GM18507 (cell line): ENCODE measurements at regions not wholly inside any gene's neighbourhood (a gene's known extent, or its start where the extent isn't known, plus 50 kb on each side); places are given as distances from the start of the nearest gene placed in this dataset.

Experiments
- DNase-seq: peaks from one replicate; pipeline ENCODE4 v3.0.0; 2011; ENCODE audit warnings: low read depth; ENCODE audit not compliant: insufficient read length; ENCODE audit errors: extremely low spot score
- FAIRE-seq: peaks from 2 replicates; lab custom pipeline; 2011; peaks lifted over from hg19 to GRCh38; lab: Jason Lieb, UNC

- no peak for FAIRE-seq
Observed at GRCh38 chr1:83619170-83619896, 379.6 kb downstream of the TTLL7 start.

GRCh38 chr1:83617883-83618282 lies 381.0 kb downstream of the TTLL7 start:
- DNase-seq: no peak
- no peak for FAIRE-seq

More at GRCh38 chr1:83619170-83619896, 379.6 kb downstream of the TTLL7 start:
- DNase-seq: no peak

- FAIRE-seq: no peak
Observed at GRCh38 chr1:83615370-83615769, 383.6 kb downstream of the TTLL7 start.

GRCh38 chr1:83606416-83606955 lies 392.4 kb downstream of the TTLL7 start:
- DNase-seq (no peak), FAIRE-seq (no peak)

More at GRCh38 chr1:83615370-83615769, 383.6 kb downstream of the TTLL7 start:
- no peak for DNase-seq

- FAIRE-seq: no peak
- no peak for DNase-seq
Observed at GRCh38 chr1:83596331-83596730, 402.6 kb downstream of the TTLL7 start.

GRCh38 chr1:83593073-83593472 lies 405.9 kb downstream of the TTLL7 start:
- DNase-seq (no peak), FAIRE-seq (no peak)

GRCh38 chr1:83588140-83588539 lies 410.8 kb downstream of the TTLL7 start:
- DNase-seq: no peak
- no peak for FAIRE-seq

GRCh38 chr1:83583351-83584014 lies 415.4 kb downstream of the TTLL7 start:
- DNase-seq (no peak), FAIRE-seq (no peak)

GRCh38 chr1:83581747-83582146 lies 417.2 kb downstream of the TTLL7 start:
- no peak for FAIRE-seq
- DNase-seq: no peak

GRCh38 chr1:83574791-83575190 lies 424.1 kb downstream of the TTLL7 start:
- FAIRE-seq (no peak), DNase-seq (no peak)

GRCh38 chr1:83573776-83574175 lies 425.2 kb downstream of the TTLL7 start:
- no peak for FAIRE-seq
- DNase-seq: no peak

GRCh38 chr1:83571536-83571935 lies 427.4 kb downstream of the TTLL7 start:
- DNase-seq: no peak
- no peak for FAIRE-seq

GRCh38 chr1:83561346-83561745 lies 437.6 kb downstream of the TTLL7 start:
- no peak for FAIRE-seq
- no peak for DNase-seq

GRCh38 chr1:83559129-83559840 lies 439.6 kb downstream of the TTLL7 start:
- no peak for FAIRE-seq

GRCh38 chr1:83555871-83556270 lies 443.1 kb downstream of the TTLL7 start:
- FAIRE-seq (no peak), DNase-seq (no peak)

More at GRCh38 chr1:83559129-83559840, 439.6 kb downstream of the TTLL7 start:
- DNase-seq: no peak

GRCh38 chr1:83554174-83554573 lies 444.8 kb downstream of the TTLL7 start:
- FAIRE-seq (no peak), DNase-seq (no peak)

- DNase-seq (no peak), FAIRE-seq (no peak)
Observed at GRCh38 chr1:83552820-83553219, 446.1 kb downstream of the TTLL7 start.

- no peak for DNase-seq
- FAIRE-seq: no peak
Observed at GRCh38 chr1:83548311-83548710, 450.6 kb downstream of the TTLL7 start.

GRCh38 chr1:83547901-83548300 lies 451.0 kb downstream of the TTLL7 start:
- FAIRE-seq: no peak
- no peak for DNase-seq

- no peak for FAIRE-seq
- DNase-seq: no peak
Observed at GRCh38 chr1:83546874-83547273, 452.1 kb downstream of the TTLL7 start.
